ENCODE measurements at regions not wholly inside any gene's neighbourhood (a gene's known extent, or its start where the extent isn't known, plus 50 kb on each side); places are given as distances from the start of the nearest gene placed in this dataset.
"Not testable (repeated sequence)": the region's sequence is repeated elsewhere in the genome, so short reads cannot be mapped to it uniquely, and the experiment has no call there.

DNA sequence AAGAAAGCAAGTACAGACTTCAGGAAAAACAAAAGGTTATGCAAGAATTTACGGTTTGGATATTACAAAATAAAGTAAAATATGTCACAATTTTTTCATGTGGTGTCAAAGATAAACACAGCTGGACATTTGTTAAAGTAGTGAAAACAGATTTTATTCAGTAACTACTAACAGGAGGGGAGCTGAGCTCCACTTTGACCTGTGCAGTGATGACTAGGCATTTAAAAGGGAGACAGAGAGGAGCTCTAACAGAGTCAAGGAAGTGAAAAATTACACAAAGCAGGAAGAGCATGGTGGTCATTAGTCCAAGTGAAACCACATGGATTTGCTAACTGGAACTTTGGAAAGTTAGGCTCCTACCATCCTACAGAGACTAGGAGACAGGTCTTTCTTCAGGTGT is 263.6 kb upstream of the PCSK5 start:
- DNase-seq: no peak

DNA sequence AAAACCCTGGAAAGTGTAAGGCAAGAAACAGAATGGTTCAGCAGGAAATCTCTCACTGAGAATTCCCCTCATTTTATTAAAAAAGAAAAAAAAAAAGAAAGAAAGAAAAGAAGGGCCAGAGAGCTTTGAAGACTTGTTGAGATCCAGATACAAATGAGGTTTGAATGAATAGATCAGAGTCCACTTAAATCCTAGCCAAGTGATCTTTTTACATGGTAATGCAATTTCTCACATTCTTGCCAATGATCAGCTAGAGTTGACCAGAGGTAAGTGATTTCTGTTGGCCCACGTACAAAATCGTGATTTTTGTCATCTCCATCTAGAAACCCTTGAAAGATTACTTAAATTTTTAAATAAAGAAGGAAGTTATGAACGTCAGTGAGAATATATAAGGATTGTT is 261.5 kb upstream of the PCSK5 start:
- DNase-seq: no peak

DNA sequence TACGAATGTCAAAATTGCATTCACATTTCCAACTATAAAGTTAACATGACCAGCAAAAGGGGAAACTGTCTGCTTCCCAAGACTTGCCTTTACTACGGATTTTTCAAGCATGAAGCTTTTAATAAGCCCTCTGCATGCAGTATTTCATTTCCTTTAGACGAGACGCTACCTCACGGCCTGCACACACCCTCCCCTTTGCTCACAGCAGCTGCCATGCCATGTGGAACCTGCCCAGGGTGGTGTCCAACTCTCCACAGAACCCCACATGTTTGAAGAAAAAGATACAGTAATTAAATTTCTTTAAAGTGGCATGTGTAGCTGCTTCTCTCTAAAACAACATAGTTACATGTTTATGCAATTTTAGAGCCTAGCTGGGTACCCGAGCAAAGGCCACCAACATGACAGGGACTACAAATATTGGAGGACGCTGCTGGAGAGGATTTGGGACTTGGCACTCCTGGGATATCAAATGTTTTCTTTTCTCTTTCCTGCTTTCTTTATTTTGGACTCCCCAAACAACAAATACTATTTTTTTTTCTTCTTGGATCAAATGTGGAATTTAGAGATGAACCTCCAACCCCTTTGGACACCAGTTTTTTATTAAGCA is 256.9 kb upstream of the PCSK5 start:
- DNase-seq: no peak

DNA sequence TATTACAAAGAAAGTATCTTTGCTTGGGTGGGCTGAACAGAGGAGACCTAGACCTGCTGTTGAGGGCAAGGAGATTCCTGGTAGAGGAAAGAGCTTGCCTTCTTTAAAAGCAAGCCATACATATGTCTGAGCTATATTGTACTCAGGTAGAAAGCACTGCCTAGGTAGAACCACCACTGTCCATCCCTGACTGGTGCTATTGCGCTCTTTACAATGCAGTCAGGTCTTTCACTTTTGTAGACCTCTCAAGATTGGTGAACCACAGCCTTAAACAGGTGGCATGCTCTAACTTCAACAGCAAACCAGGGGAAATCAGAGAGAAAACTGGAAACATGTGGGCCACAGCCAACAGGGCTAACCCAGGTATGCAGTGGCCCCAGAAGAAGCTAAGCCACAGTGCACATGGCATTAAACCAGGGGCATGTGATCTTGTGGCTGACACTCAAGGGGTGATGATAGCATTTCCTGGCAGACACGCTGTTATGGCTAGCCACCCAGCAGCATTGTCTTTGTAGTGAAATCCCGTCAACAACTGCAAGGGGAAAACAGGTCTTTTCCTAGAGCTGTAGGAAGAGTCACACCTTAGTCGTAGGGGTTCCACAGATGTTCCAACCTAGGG is 253.9 kb upstream of the PCSK5 start:
- DNase-seq: no peak

- no peak for DNase-seq
These were observed 250.4 kb upstream of the PCSK5 start for GRCh38 chr9:75639971-75640610.

DNA sequence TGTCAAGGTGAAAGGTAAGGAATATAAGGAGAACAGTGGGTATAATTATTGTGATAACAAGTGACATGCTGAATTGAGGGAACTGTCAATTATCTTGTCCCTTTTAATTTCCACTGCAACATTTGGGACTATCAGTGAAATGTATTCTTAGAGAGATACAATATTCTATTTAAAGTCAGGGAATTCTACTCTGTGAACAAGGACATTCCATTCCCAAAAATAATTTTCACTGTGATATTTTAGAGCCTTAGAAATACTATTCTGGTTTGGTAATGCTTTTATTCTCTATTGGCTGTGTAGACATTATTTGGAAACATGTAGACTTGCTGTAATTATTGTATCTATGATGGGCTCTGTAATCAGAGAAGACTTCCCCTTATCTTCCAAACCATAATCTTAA is 248.0 kb upstream of the PCSK5 start:
- no peak for DNase-seq

DNA sequence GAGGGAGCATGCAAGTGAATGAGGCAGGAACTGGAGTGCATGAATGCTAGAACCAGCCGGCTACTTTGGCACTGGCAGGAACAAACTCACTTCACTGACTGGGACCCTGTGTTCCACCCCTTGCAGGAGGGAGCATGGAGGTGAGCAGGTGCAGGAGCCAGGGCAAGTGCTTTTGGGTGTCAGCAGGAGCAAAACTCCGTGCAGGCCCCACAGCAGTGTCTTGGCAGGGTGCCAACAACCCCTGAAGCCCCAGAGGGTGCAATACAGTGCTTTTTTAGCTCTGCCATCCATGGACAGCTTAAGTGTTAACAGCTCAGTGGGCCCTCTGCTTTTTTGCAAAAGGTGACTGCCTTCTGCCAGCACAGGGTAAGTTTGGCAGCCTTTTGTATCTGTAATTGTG is 245.8 kb upstream of the PCSK5 start:
- DNase-seq: no peak

DNA sequence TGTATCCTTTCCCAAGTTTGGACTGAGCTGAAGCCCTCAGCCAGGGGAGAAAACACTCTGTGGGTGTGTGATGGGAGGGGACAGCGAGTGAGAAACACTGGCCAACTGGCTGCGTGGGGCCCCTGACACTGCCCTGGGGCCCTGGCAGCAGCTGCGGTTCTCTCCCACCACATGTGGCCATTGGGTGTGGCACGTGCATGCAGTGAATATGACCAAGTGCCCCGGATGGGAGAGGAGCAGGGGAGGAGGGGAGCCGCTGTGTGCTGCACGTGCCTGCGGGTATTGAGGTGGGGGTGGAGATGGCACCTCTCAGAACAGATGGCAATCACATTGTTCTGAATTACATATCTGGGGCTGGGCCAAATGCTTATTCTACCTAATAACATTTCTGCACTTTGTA is 242.4 kb upstream of the PCSK5 start:
- no peak for DNase-seq

DNA sequence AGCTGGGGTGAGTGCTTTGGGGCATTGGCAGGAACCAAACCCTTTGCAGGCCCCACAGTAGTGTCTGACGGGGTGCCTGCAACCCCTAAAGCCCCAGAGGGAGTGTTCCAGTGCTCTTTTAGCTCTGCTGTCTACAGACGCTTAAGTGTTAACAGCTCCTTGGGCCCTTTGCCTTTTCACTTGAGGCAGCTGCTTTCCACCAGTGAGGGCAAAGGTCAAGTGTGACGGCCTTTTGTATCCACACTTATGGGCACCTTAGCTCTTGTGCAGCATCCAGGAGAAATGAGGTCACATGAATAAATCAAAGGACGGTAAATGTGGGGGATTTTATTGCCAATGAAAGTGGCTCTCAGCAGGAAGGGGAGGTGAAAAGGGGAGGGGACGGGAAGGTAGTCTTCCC is 241.4 kb upstream of the PCSK5 start:
- DNase-seq: no peak

- no peak for DNase-seq
These were observed 238.8 kb upstream of the PCSK5 start for GRCh38 chr9:75651709-75652108.

- no peak for DNase-seq
These were observed 237.1 kb upstream of the PCSK5 start for GRCh38 chr9:75653335-75653734.

DNA sequence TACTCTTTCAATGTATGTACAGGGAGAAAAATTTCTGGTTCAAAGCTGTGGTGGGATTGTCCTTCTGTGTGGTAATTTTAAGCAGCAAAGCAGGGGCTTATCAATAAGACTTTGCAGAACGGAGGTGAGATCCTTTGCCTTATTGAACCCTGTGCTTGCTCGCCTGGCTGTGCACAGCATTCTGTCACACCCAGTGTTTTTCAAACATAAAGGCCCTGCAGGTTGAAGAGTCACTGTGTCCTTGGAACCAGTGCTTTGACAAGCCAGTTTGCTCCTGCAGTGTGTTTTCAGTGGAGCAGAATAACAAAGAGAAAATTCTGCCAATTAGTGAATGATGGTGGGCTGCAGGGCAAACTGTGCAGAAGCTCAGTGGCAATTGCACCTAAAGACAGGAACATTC is 236.7 kb upstream of the PCSK5 start:
- no peak for DNase-seq

- no peak for DNase-seq
These were observed 233.5 kb upstream of the PCSK5 start for GRCh38 chr9:75657015-75657414.

DNA sequence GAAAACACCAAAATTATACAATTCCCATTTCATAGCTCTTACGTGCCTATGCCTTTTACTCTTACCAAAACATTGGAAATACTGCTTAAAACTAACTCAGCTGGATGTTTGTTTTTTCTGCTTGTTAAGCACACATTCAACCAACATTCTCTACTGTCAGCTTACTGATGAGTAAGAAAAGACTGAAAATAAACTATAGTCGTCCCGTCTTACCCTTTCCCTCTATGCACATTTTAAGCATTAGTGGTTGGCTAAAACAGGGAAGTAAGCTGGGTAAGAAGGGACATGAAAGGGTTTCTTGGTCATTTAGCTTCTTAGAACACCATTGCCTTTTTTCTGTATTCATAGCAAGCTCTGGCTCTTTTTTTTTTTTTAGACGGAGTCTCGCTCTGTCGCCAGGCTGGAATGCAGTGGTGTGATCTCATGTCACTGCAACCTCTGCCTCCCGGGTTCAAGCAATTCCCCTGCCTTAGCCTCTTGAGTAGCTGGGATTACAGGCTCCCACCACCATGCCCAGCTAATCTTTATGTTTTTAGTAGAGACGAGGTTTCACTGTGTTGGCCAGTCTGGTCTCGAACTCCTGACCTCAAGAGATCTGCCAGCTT is 232.1 kb upstream of the PCSK5 start:
- DNase-seq: no peak

GRCh38 chr9:75664597-75664996 is 225.9 kb upstream of the PCSK5 start:
- DNase-seq: no peak

GRCh38 chr9:75666856-75667554 is 223.5 kb upstream of the PCSK5 start:
- DNase-seq: no peak

DNA sequence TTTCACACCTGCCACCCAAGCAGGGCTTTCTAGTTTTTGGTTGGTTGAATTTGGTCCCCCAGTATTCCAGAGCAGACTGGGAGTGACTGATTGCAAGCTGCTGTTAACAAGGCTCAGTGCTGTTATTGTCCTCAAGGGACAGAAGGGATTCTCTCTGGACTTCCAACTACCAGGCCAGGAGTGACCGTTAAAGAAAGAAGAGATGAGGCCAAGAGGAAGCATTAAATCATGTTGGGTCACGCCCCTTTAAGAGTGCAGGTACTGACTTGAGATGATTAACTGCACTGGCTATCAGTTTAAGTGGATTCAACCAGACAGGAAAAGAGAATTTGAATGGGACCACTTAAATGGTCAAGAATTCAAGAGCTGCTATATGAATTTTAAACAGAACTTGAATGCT is 220.8 kb upstream of the PCSK5 start:
- DNase-seq: no peak

DNA sequence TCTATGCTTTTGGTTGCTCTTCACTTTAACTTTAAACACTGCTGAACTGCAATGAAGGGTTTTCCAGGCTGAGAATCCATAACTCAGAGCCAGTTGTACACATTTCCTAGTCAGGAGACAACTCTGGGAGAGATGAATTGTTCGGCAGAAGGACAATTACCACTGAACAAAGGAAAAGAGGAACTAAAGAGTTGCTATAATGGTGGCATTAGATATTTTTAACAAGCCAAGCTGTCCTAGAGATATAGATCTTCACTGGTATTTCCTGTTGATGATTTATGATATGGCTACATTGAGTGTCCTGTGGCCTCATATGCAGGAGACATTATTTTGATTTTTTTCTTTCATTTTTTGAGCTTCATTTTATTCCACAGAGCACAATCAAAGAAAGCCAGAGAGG is 219.1 kb upstream of the PCSK5 start:
- DNase-seq: no peak

DNA sequence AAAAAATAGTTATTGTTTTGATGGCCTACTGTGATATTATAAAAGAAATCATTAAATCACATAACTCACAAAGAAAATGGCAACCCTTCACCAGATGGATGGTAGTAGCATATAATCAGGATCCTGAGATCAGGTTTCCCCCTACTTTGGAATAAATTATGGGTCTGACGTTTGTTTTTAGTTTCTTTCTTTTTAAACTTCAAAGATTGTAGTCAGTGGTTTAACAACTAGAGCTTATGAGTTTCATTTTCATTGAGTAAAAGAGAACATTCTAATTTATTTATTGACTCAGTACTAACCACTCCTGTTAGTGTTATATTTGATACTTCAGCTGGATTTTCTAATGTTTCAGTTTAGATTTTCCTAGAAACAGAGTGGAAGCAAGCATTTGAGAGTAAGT is 218.0 kb upstream of the PCSK5 start:
- no peak for DNase-seq

DNA sequence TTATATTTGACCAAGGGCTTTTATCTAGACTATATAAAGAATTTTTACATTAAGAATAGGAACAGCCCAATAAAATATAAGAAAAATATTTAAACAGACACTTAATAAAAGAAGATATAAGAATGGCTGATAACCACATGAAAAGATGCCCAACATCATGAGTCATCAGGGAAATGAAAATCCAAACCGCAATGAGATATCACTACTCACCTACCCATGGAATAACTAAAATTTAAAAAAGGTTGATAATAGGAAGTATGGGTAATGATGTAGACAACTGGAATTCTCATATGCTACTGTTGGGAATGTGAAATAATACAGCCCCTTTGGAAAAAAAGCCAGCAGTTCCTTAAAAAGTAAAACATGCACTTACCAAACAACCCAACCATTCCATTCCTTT is 206.9 kb upstream of the PCSK5 start:
- no peak for DNase-seq

GRCh38 chr9:75685062-75685461 is 205.4 kb upstream of the PCSK5 start:
- no peak for DNase-seq

- DNase-seq: no peak
These were observed 203.0 kb upstream of the PCSK5 start for GRCh38 chr9:75687359-75687953.

GRCh38 chr9:75690551-75690950 is 199.9 kb upstream of the PCSK5 start:
- not testable (repeated sequence) for DNase-seq

Data from AML-193 (cell line).